ENCODE measurements at regions not wholly inside any gene's neighbourhood (a gene's known extent, or its start where the extent isn't known, plus 50 kb on each side); places are given as distances from the start of the nearest gene placed in this dataset.

DNA sequence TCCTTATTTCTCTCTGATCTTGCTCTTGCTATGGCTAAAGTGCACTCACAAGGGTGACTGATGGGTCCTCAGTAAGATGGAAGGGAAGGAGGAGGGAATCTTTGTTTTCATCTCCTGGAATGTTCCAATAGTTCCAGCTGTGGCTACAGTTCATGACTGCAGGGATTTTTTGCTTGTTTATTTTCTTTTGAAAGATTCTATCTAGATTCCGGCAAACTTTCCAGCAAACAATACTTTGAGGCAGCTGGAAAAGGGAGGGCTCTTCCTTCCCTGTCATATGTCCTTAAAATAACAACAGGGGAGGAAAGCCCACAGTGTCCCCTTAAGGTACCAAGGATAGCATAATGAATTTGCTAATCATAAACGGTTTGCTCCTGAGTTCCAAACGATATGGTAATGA is 111.3 kb upstream of the SLC14A2 start:
- no peak overlapping the region for H3K4me3 ChIP-seq (ENCODE audit: low read depth, low read length)
- DNase-seq (ENCODE audit: low read depth): no peak
- TF ChIP-seq POLR2A (IDR thresholded peaks at IDR 0.05; ENCODE audit: extremely low read depth, insufficient read length) (no peak), MYC (IDR thresholded peaks at IDR 0.05; ENCODE audit: low read depth, low read length) (no peak), MAX (IDR thresholded peaks at IDR 0.05; ENCODE audit: low read depth, low read length) (no peak), CTCF (IDR thresholded peaks at IDR 0.05; ENCODE audit: low read depth, low read length) (no peak)

GRCh38 chr18:45505497-45506206 is 109.6 kb upstream of the SLC14A2 start:
- no peak for DNase-seq (ENCODE audit: low read depth)
- TF ChIP-seq MAX (IDR thresholded peaks at IDR 0.05; ENCODE audit: low read depth, low read length): no peak
- TF ChIP-seq CTCF (IDR thresholded peaks at IDR 0.05; ENCODE audit: low read depth, low read length): no peak
- no peak for TF ChIP-seq POLR2A (IDR thresholded peaks at IDR 0.05; ENCODE audit: extremely low read depth, insufficient read length)
- no peak for TF ChIP-seq MYC (IDR thresholded peaks at IDR 0.05; ENCODE audit: low read depth, low read length)
- H3K4me3 ChIP-seq (ENCODE audit: low read depth, low read length): no peak overlapping the region

DNA sequence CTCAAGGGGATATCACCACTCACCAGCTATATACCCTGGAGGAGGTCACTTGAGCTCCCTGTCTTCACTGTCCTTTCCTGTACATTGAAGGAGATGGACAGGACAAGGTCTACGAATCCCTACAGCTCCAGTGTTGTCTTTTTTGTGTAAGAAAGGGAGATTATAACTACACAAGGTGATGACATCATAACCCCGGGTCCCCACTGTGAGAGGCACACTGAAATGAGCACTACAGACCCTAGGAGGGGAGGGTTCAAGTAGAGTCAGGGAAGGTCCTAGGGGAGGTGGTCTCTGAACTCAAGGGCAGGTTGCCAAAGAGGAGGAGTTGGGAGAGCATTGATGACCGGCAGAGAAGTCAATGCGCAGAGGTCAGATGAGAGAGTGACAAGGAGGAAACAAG is 108.3 kb upstream of the SLC14A2 start:
- TF ChIP-seq CTCF (IDR thresholded peaks at IDR 0.05; ENCODE audit: low read depth, low read length) (no peak), POLR2A (IDR thresholded peaks at IDR 0.05; ENCODE audit: extremely low read depth, insufficient read length) (no peak), MAX (IDR thresholded peaks at IDR 0.05; ENCODE audit: low read depth, low read length) (no peak), MYC (IDR thresholded peaks at IDR 0.05; ENCODE audit: low read depth, low read length) (no peak)
- DNase-seq (ENCODE audit: low read depth): no peak
- no peak overlapping the region for H3K4me3 ChIP-seq (ENCODE audit: low read depth, low read length)

- TF ChIP-seq MAX (IDR thresholded peaks at IDR 0.05; ENCODE audit: low read depth, low read length) (no peak), CTCF (IDR thresholded peaks at IDR 0.05; ENCODE audit: low read depth, low read length) (no peak), POLR2A (IDR thresholded peaks at IDR 0.05; ENCODE audit: extremely low read depth, insufficient read length) (no peak), MYC (IDR thresholded peaks at IDR 0.05; ENCODE audit: low read depth, low read length) (no peak)
- no peak overlapping the region for H3K4me3 ChIP-seq (ENCODE audit: low read depth, low read length)
- no peak for DNase-seq (ENCODE audit: low read depth)
These were observed 105.7 kb upstream of the SLC14A2 start for GRCh38 chr18:45509535-45509934.

DNA sequence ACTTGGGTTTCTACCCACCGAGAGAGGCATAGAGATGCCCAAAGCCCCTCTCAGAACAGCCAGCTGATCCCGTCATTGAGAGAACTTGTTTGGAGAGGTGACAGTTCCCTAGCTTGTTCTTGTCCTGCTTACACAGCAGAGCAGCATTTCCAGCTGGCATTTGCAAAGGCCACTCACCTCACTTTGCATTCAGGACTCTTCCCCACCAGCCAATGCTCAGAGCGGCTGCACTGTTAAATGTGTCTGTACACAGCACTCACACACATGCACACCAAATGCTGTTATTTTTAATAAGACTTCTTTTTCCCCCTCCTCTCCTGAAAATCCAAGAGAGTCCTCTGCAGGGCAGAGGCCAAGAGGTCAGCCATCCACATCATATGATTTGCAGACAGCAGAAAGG is 104.6 kb upstream of the SLC14A2 start:
- TF ChIP-seq MYC (IDR thresholded peaks at IDR 0.05; ENCODE audit: low read depth, low read length): no peak
- TF ChIP-seq POLR2A (IDR thresholded peaks at IDR 0.05; ENCODE audit: extremely low read depth, insufficient read length): no peak
- no peak for TF ChIP-seq CTCF (IDR thresholded peaks at IDR 0.05; ENCODE audit: low read depth, low read length)
- TF ChIP-seq MAX (IDR thresholded peaks at IDR 0.05; ENCODE audit: low read depth, low read length): no peak
- no peak overlapping the region for H3K4me3 ChIP-seq (ENCODE audit: low read depth, low read length)
- no peak for DNase-seq (ENCODE audit: low read depth)
